ENCODE measurements at regions not wholly inside any gene's neighbourhood (a gene's known extent, or its start where the extent isn't known, plus 50 kb on each side); places are given as distances from the start of the nearest gene placed in this dataset.

DNA sequence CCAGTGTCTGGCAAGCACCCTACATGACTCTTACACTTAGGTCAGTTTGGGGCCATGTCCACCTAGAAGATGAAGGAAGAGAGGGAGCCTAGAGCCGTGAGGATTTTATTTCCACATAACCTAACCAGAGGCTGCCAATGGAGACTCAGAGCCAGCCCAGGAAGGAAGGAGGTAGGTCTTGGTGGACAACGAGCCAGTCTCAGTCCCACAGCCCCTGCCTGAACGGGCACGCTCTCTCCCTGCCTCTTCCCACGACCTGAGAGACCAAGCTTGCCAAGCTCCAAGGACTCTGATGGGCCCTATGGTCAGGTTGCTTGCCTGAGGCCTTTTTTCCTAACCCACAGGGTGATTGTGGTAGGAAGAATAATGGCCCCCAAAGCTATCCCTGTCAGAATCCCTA is 188.4 kb downstream of the TFCP2L1 start:
- CTCF ChIA-PET: interaction anchor here (1.9 to 5.8 kb wide), 4 partner anchors 12 to 258 kb away, joined by 7 to 133 read pairs (median 10); no protein-coding TSS in a partner anchor
- no peaks in the 10 kb centered on the region for H3K4me1 ChIP-seq (ENCODE audit: control insufficient read depth, extremely low read depth, insufficient read depth, low read length)
- BruUV-seq (replicated peaks): no TSS peak
- POLR2A ChIA-PET: no interaction called here
- no peak overlapping the region for H3K9ac ChIP-seq (replicated peaks; ENCODE audit: extremely low read depth, insufficient read depth, low read length)
- H3K27ac ChIP-seq (ENCODE audit: insufficient read depth, low read depth, low read length): no peak overlapping the region
- no peaks in the 10 kb centered on the region for H3K9me1 ChIP-seq (replicated peaks; ENCODE audit: control insufficient read depth, extremely low read depth, insufficient read depth, low read length)
- H4K20me1 ChIP-seq (replicated peaks; ENCODE audit: control insufficient read depth, extremely low read depth, insufficient read depth, low read length): no peaks in the 10 kb centered on the region
- TF ChIP-seq JUN (IDR thresholded peaks at IDR 0.05; ENCODE audit: borderline replicate concordance, insufficient read depth, insufficient read length, low read depth) (no peak), POLR2AphosphoS5 (IDR thresholded peaks at IDR 0.05; ENCODE audit: insufficient read depth, low read depth, low read length) (no peak), POLR2A (IDR thresholded peaks at IDR 0.05; ENCODE audit: low read depth, low read length) (no peak), MYC (IDR thresholded peaks at IDR 0.05; ENCODE audit: low read depth, low read length) (no peak), MAX (IDR thresholded peaks at IDR 0.05; ENCODE audit: insufficient read depth, insufficient read length) (no peak), EZH2 (IDR thresholded peaks at IDR 0.05; ENCODE audit: borderline replicate concordance, low read depth, low read length, severe bottlenecking) (no peak), GATA2 (IDR thresholded peaks at IDR 0.05; ENCODE audit: insufficient read depth, insufficient read length, low read depth, low read length) (no peak), FOS (IDR thresholded peaks at IDR 0.05; ENCODE audit: borderline replicate concordance, insufficient read depth, low read length) (no peak), CTCF (IDR thresholded peaks at IDR 0.05; ENCODE audit: extremely low read depth in 1 of 2, insufficient read depth in 1 of 2, low read depth in 1 of 2, low read length in 2 of 2) (no peak)
- DNase-seq (ENCODE audit: low read depth, low spot score): no peak
- no peak overlapping the region for H3K4me2 ChIP-seq (ENCODE audit: insufficient read depth, low read length)
- no peaks in the 10 kb centered on the region for H3K79me2 ChIP-seq (ENCODE audit: control insufficient read depth, insufficient read depth, low read length)
- no peak overlapping the region for H3K4me3 ChIP-seq (replicated peaks in 1 of 3; ENCODE audit: insufficient read depth in 1 of 3, low read depth in 1 of 3, low read length in 3 of 3)
- no peaks in the 10 kb centered on the region for H3K27me3 ChIP-seq (ENCODE audit: control insufficient read depth in 2 of 2, insufficient read depth in 2 of 2, low read length in 2 of 2)
- intact Hi-C loops (cut with micrococcal nuclease): loop anchor here (10.0 kb wide), 2 partner anchors 618 to 648 kb away; no protein-coding TSS in a partner anchor
- no peak overlapping the region for H2AFZ ChIP-seq (ENCODE audit: low read depth, low read length)
- no peaks in the 10 kb centered on the region for H3K36me3 ChIP-seq (ENCODE audit: control insufficient read depth in 2 of 2, extremely low read depth in 1 of 2, insufficient read depth in 2 of 2, low read length in 2 of 2)
- H3K9me3 ChIP-seq (replicated peaks; ENCODE audit: control insufficient read depth, insufficient read depth, low read length): no peaks in the 10 kb centered on the region
- dilution Hi-C loops (cut with MboI; ENCODE audit: extremely low pct_ligation_motif_present, low sequenced_read_pairs): no loop called here
- no peak for FAIRE-seq
